HG02571 (cell line): ENCODE measurements at regions not wholly inside any gene's neighbourhood (a gene's known extent, or its start where the extent isn't known, plus 50 kb on each side); places are given as distances from the start of the nearest gene placed in this dataset.
"Not testable (repeated sequence)": the region's sequence is repeated elsewhere in the genome, so short reads cannot be mapped to it uniquely, and the experiment has no call there.

Experiments used
- ATAC-seq: cut with Tn5 transposase; IDR thresholded peaks from one replicate; pipeline ENCODE4 v1.9.1; 2021; ENCODE audit warnings: mild to moderate bottlenecking, moderate library complexity; ENCODE audit not compliant: unreplicated experiment

DNA sequence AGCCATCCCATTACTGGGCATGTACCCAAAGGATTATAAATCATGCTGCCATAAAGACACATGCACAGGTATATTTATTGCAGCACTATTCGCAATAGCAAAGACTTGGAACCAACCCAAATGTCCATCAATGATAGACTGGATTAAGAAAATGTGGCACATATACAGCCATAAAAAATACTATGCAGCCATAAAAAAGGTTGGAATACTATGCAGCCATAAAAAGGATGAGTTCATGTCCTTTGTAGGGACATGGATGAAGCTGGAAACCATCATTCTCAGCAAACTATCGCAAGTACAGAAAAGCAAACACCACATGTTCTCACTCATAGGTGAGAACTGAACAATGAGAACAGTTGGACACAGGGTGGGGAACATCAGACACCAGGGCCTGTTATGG is 151.5 kb downstream of the PLK2 start:
- not testable (repeated sequence) for ATAC-seq

DNA sequence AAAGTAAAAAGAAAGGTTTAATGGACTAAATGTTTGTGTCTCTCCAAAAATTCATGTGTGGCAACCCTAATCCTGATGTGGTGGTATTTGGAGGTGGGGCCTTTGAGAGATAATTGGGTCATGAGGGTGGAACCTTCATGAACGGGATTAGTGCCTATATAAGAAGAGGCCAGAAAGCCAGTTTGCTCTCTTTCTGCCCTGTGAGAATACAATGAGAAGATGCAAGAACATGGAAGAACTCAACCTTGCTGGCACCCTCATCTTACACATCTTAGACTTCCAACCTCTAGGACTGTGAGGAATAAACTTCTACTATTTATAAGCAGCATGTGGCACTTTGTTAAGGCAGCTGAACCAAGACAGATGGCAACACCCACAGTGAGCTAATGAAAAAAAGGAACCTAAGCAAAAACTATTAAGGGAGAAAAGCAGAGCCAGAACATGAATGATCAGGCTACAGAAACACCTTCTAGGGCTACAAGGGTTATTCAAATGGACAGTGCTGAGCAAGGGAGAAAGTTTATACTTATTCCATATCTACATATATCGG is 159.5 kb downstream of the PLK2 start:
- no peak for ATAC-seq

DNA sequence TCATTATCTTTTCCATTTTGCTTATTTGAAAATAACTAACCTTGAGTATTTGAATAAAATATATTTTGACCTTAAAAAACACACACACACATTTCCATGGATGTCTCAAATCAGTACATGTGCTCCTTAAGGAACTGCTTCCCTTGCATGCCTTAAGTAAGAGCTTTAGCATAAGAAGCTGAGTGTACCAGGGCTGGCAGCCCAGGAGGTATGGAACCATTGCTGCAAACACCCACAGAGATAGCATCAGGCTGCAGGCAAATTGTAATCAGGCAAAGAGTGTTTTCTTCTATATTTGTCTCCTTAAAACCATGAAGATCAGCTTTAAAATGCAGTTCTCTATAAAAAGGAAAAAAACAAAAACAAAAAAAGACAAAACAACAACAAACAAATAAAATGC is 160.6 kb downstream of the PLK2 start:
- no peak for ATAC-seq

DNA sequence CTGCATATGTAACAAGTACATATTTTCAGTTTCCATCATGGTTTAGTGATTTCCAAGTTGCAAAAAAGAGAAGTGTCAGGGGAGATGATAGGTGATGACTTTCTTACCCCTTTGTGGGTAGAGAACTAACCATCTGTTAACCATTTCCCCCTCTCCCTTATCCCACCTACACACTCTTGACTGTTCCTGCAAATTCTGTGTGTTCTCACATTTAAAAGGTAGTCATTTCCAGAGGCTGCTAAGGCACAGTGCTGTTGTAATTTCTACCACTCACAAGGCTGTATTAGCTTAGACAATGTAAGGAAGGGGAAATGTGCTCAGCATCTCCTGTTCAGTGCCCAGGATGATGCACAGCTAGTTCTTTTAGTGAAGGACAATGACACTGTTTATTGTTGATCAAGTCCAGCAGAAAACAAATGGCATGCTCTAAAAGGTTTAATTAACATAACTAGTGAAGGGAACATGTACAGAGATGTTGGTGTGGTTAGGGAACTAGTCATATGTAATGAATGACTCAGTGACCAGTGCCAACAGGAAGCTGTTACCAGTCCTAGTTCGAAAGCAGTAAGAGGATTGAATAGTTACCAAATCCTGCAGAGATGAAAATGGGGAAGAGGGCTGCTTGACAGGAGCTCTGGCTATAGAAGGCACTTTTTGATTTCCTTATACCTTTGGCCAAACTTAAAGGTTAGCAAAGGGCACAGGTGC is 165.1 kb downstream of the PLK2 start:
- ATAC-seq = no peak

DNA sequence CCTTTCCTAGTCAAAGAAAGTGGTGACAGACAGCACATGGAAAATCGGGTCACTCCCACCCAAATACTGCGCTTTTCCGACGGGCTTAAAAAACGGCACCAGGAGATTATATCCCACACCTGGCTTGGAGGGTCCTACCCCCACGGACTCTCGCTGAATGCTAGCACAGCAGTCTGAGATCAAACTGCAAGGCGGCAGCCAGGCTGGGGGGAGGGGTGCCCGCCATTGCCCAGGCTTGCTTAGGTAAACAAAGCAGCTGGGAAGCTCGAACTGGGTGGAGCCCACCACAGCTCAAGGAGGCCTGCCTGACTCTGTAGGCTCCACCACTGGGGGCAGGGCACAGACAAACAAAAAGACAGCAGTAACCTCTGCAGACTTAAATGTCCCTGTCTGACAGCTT is 171.6 kb downstream of the PLK2 start:
- ATAC-seq = not testable (repeated sequence)

DNA sequence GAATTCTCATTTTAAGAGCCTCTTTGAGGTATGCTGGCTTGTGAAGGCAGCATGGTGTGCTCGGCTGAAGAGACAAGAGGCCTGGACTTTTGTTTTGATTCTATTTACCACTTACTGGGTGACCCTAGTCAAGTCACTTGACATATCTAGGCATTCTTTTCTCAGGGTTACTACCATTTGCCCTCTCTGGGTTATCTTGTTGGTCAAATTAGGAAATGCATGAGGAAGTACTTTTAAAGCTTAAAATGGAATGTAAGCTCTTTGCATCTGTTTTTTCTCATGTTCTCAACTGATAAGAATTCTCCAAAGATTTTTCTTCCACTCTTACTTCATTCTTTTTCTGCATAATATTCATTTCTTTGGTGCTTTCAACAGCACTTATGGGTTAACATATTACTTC is 173.1 kb downstream of the PLK2 start:
- ATAC-seq = no peak

DNA sequence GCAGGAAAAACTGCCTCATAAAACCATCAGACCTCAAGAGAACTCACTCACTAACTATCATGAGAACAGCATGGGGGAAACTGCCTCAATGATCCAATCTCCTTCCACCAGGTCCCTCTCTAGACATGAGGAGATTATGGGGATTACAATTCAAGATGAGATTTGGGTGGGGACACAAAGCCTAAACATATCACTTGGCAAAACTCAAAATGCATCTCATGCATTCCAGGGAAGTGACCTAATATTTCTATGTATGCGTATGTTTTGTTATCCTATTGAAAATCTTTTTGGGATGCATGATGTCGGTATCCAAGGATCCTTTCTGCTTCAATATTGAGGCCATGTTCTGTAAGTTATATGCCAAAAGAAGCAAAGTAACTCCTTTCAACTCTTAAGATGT is 174.0 kb downstream of the PLK2 start:
- no peak for ATAC-seq

DNA sequence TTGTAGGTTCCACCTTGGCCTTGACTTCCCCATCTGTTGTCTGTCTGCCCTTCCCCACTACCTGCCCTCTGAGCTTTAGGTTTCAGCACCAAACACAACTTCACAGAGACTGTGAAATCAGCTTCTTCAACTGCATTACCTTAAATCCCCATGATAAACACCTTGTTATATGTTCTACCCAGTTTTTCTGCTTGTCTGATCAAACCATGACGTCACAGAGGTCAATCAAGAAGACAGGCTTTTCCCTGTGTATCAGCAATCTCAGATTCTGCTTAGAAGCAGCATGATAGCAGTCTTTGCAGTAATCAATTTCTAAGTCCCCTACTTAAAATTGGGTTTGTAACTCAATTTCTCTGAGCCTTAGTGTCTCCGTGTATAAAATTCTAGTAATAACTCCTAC is 175.0 kb downstream of the PLK2 start:
- no peak for ATAC-seq

DNA sequence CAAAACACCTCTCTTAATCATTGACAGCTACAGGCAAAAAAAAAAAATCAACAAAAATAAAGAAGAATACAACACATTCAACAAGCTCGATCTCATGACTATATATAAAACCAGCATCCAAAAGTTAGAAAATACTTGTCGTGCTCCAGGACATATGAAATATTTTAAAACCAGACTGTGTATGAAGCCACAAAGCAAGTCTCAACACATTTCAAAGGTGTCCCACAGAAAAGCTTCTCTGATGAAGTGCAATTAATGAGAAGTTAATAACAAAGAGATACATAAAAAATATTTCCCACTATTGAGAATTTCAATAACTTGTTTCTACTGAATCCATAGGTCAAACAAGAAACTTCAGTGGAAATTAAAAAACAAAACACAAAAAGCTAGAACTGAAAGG is 178.7 kb downstream of the PLK2 start:
- no peak for ATAC-seq

DNA sequence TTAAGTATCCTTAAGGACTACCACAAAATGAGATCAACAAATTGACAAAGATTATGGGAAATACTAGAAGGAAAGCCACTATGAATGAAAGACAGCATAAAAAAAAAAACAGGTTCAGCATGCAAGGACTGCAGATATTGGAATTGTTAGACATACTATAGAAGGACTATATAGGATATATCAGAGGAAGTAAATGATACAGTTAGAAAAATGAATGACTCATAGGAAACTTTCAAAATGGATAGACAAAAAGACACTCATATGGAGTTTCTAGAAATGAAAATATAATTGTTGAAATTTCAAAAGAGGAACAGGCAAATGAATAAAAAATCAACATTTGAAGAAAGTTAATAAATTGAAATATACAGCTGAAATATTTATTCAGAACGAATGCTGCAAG is 180.6 kb downstream of the PLK2 start:
- ATAC-seq = no peak

DNA sequence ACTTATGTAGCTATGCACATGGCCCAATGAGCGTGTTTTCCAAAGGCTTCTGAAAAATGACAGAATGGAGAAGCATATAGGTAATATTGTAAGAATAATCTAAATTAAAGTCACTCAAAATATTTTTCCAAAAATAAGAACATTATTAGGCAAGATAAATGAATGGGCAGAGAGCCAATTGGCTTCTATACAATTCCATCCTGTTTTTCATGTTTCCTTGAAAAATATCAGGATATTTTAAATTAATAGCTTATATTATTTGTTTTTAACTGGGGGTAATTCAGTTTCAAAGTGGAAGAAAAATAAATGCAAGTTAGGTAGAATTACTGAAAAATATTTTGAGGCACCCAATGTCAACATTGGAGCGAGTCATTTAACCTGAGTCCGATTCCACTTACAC is 183.5 kb downstream of the PLK2 start:
- ATAC-seq = no peak

DNA sequence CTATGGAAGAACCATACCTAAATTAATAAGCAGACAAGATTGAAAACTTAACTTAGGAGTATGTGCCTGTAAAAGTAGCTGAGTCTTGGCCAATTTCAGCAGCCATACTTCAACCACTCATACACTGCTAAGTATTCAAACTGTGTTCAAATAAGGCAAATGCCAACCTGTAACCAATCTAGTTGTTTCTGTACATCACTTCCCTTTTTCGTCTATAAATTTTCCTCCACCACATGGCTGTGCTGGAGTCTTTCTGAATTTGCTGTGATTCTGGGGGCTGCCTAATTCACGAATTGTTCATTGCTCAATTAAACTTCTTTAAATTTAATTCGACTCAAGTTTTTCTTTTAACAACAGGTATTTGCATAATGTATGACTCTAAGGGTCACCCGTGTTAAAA is 184.4 kb downstream of the PLK2 start:
- no peak for ATAC-seq

DNA sequence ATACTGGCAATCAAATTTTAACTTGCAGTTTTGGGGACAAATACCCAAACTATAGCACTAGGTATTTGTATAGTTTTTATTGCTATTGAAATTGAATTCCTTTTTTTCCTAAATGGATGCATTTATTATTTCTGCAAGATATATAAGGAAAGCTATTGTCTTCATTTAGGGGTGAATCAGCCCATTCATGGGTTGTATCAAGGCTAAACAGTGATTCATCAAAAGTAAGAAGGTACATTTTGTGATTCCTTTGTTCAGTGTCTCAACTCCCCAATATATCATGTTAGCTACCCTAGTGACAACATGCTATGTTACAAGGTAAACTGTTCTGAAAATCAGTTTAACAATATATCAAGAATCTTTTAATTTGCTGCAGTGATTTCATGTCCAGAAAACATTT is 185.7 kb downstream of the PLK2 start:
- no peak for ATAC-seq

DNA sequence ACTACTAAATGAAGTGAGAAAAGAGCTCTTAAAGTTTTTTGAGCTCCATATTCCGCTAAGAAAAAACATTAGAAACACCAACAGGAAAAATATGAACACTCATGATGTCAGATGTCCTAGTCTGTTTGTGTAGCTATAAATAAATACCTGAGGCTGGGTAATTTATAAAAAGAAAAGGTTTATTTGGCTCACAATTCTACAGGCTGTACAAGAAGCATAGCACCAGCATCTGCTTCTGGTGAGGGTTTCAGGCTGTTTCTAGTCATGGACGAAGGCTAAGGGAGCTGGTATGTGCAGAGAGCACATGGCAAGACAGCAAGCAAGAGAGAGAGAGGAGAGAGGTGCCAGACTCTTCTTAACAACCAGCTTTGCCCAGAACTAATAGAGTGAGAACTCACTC is 186.2 kb downstream of the PLK2 start:
- no peak for ATAC-seq

DNA sequence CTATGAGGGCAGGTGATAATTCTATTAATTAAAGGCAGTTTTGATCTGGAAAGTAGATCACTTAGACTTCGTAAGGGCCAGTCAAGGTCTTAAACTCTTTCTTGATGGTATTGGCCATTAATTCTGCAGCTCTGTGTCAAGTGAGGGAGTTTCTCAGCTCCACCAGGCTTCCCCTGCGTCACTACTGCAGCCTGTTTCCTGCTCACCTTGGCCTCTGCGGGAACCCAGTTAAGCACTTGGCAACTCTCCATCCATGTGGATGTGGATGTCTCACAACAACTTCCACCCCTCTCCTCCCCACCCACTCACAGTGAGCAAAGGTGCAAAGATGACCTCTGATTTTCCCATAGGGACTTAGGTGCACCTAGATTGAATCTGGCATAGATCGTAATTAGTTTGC is 191.6 kb downstream of the PLK2 start:
- ATAC-seq = no peak

DNA sequence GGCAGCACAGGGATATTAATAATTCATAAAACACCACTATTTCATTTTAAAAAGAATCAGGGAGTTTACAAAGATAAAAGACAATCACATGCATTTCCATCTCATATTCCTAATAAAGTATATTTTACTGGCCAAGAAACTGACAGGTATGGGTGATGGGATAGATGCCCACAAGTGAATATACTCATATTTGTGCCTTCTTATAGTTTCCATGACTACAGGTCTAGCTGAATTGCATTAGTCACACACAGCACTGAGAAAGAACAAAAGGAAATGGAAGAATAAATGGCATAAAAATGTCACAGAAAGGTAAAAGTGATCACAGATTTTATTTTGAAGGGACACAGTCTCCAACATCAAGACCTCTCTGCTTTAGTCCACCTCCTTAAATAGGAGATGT is 193.5 kb downstream of the PLK2 start:
- no peak for ATAC-seq

DNA sequence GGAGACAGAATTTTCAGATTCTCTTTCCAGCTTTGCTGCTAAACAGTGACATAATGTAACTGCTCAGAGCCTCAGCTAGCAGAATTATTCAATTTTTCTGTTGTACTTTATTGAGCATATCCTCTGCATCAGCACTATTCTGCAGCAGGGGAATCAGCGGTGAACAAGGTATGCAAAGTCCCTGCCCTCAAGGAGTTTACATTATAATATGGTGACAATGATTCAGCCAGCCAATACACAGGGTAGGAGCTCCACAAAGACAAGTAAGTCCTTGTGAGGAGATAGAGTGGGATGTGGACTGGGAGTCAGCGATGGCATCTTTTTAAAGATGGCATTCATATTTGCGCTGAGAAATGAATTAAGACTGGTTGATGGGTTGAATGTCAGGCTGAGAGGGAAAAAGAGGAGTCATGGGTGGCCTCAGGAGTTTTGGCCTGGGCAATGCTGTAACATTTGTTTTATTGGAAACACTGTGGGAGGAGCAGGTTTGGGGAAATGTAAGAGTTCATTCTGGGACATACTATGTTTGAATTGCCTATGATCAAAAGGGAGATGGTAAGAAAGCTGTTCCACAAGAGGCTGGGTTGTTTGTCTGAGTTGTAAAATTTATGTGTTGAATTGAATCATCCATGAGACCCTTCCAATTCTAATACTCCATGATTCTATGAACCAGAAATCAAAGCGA is 194.5 kb downstream of the PLK2 start:
- no peak for ATAC-seq

DNA sequence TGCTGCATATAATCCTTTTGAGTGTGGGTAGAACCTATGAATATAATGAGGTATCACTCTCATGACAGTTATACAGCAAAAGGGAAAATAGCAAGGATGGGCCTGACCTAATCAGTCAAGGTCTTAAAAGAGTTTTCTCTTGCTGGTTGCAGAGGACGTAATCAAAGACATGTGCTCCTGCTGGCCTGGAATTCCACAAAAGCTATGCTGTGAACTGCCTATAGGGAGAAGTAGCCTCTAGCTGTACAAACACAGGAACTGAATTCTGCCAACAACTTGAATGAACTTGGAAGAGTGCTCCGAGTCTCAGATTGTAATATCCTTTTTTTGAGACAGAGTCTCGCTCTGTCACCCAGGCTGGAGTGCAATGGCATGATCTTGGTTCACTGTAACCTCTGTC is 195.6 kb downstream of the PLK2 start:
- no peak for ATAC-seq

DNA sequence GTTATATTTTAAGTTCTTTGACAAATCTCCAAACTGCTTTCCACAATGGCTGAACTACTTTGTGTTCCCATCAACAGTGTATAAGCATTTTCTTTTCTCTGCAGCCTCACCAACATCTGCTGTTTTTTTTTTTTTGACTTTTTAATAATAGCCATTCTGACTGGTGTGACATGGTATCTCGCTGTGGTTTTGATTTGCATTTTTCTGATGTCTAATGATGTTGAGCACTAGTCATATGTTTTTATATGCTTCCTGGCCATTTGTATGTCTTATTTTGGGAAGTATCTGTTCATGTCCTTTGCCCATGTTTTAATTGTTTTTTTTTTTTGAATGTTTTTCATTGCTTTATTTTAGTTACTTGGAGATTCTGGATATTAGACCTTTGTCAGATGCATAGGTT is 196.6 kb downstream of the PLK2 start:
- no peak for ATAC-seq

DNA sequence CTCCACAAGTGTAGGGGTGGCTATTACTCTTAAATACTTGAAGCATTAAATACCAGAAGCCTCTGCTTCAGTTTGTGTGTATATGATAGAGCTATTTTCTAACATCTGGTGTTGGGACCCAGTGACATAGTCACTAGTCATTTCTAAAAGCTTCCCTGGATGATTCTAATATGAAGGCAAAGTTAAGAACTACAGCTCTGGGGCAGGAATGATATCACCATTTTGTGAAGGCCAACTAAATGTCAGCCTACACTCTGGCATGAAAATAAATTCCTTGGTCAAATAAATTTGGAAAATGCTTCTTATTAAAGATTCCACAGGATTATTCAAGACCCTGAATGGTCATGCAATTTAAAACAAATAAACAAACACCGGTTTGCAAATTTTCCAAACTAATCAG is 197.7 kb downstream of the PLK2 start:
- no peak for ATAC-seq

DNA sequence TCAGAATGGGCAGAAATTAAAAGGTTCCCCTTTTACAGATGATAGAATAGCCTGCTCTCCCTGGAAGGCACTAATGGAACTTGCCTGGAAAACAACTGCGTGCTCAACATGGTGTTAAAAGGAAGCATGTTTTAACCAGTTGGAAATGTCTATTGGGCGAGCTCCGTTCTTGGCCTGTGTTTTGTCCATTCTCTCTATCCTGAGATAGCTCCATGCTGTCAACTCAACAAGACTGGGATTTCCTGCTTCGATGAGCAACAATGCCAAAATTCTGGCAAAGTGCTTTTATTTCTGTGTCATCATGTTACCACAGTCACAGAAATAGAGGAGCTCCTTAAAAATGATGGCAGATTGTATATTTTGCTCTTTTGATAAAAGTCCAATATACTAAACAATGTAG is 198.3 kb downstream of the PLK2 start:
- ATAC-seq = no peak

DNA sequence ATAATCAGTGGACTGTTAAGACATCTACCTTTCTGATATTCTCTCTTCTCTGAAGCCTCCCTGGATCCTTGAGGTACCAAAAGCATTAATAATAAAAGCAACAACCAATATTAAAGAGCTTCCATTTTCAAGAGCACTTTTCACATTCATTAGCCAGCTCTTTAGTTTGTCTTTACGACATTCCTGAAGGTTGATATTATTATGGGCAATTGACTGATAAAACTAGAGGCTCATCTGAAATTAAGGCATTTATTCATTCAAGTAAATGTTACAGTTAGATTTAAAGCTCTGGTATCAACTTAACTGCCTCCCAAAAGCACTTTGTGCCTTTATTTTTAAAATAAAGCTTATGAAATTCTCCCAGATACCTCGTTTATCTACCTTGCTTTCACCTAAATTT is 199.6 kb downstream of the PLK2 start:
- no peak for ATAC-seq
